ENCODE measurements at regions not wholly inside any gene's neighbourhood (a gene's known extent, or its start where the extent isn't known, plus 50 kb on each side); places are given as distances from the start of the nearest gene placed in this dataset.

DNA sequence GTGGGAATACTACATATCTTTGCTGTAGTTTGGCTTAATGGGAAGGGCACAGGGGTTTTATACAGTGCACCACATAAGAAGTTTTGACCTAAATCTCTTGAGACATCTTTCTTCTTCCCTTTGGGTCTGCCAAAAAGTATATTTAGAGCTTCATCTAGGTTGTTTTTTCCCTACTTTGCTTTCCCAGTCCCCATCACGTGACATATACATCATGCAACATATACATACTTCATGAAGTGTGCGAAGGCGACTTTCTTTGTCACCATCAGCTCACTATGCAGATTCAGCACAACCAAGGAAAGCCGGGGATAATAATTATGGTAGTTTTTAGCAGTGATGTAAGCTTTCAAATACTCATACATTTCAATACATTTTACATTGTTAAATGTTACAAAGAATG is 177.1 kb upstream of the PPP1R3A start:
- TF ChIP-seq CTCF (IDR thresholded peaks at IDR 0.05; ENCODE audit: low read length) (no peak), EZH2 (IDR thresholded peaks at IDR 0.05; ENCODE audit: borderline replicate concordance, low read length) (no peak)
